Calu3 (cell line): ENCODE measurements at regions not wholly inside any gene's neighbourhood (a gene's known extent, or its start where the extent isn't known, plus 50 kb on each side); places are given as distances from the start of the nearest gene placed in this dataset.

Source experiments
- BruUV-seq: library from RNA; stranded (reverse); fragments of 400-500 nt; replicated peaks from 2 replicates; lab custom pipeline; 2021; lab: Mats Ljungman, UMichigan
- CTCF ChIA-PET: fragments of 300-600 bp; sonication (Branson Sonifier 250); formaldehyde crosslinking; loops from one replicate; lab custom pipeline; 2022; ENCODE audit warnings: antibody characterized with exemption; lab: Charles Lee
- DNase-seq: peaks from one replicate; pipeline ENCODE4 v3.0.0; 2022
- H3K27ac Mint-ChIP-seq: one replicate; pipeline ENCODE4 v1.8.0; 2022; ENCODE audit warnings: mixed read lengths; ENCODE audit not compliant: unreplicated experiment
- H3K27me3 Mint-ChIP-seq: one replicate; pipeline ENCODE4 v1.8.0; 2022; ENCODE audit warnings: mixed read lengths; ENCODE audit not compliant: unreplicated experiment
- H3K36me3 Mint-ChIP-seq: one replicate; pipeline ENCODE4 v1.8.0; 2022; ENCODE audit warnings: mild to moderate bottlenecking, moderate library complexity, mixed read lengths; ENCODE audit not compliant: insufficient read depth, unreplicated experiment
- H3K4me1 Mint-ChIP-seq: one replicate; pipeline ENCODE4 v1.8.0; 2022; ENCODE audit warnings: mild to moderate bottlenecking, low read depth, mixed read lengths; ENCODE audit not compliant: unreplicated experiment
- H3K4me3 Mint-ChIP-seq: one replicate; pipeline ENCODE4 v1.8.0; 2022; ENCODE audit warnings: mild to moderate bottlenecking, low read depth, moderate library complexity, mixed read lengths; ENCODE audit not compliant: unreplicated experiment
- H3K9me3 Mint-ChIP-seq: one replicate; pipeline ENCODE4 v1.8.0; 2022; ENCODE audit warnings: low read depth, mixed read lengths; ENCODE audit not compliant: unreplicated experiment
- intact Hi-C: fragments of 100-400 bp; cut with micrococcal nuclease; formaldehyde crosslinking; loops from one replicate; pipeline ENCODE4 v1.10.0; 2022; ENCODE audit not compliant: unreplicated experiment
- TF ChIP-seq, protein P1 (sequence below): fragments of 200-600 bp; IDR thresholded peaks from one replicate; pipeline ENCODE4 v1.8.0; 2022; ENCODE audit warnings: antibody characterized with exemption; ENCODE audit not compliant: unreplicated experiment

GRCh38 chr6:51553246-51554015 is 534.0 kb downstream of the PKHD1 start:
- no TSS peak for BruUV-seq
- Mint-ChIP-seq H3K9me3 (no peaks in the 10 kb centered on the region), H3K4me3 (no peak overlapping the region), H3K36me3 (no peaks in the 10 kb centered on the region), H3K27ac (no peak overlapping the region), H3K27me3 (no peaks in the 10 kb centered on the region), H3K4me1 (no peaks in the 10 kb centered on the region)
- CTCF ChIA-PET: no interaction called here
- TF ChIP-seq, protein P1, sequence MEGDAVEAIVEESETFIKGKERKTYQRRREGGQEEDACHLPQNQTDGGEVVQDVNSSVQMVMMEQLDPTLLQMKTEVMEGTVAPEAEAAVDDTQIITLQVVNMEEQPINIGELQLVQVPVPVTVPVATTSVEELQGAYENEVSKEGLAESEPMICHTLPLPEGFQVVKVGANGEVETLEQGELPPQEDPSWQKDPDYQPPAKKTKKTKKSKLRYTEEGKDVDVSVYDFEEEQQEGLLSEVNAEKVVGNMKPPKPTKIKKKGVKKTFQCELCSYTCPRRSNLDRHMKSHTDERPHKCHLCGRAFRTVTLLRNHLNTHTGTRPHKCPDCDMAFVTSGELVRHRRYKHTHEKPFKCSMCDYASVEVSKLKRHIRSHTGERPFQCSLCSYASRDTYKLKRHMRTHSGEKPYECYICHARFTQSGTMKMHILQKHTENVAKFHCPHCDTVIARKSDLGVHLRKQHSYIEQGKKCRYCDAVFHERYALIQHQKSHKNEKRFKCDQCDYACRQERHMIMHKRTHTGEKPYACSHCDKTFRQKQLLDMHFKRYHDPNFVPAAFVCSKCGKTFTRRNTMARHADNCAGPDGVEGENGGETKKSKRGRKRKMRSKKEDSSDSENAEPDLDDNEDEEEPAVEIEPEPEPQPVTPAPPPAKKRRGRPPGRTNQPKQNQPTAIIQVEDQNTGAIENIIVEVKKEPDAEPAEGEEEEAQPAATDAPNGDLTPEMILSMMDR: no peak
- intact Hi-C loops: loop anchor here (10.0 kb wide), 1 partner anchor 201 kb away; no protein-coding TSS in a partner anchor
- DNase-seq: no peak

GRCh38 chr6:51554029-51554428 is 533.4 kb downstream of the PKHD1 start:
- TF ChIP-seq, protein P1: no peak
- intact Hi-C loops: loop anchor here (10.0 kb wide), 1 partner anchor 201 kb away; no protein-coding TSS in a partner anchor
- Mint-ChIP-seq H3K4me1 (no peaks in the 10 kb centered on the region), H3K4me3 (no peak overlapping the region), H3K27me3 (no peaks in the 10 kb centered on the region), H3K27ac (no peak overlapping the region), H3K36me3 (no peaks in the 10 kb centered on the region), H3K9me3 (no peaks in the 10 kb centered on the region)
- CTCF ChIA-PET: no interaction called here
- no TSS peak for BruUV-seq
- DNase-seq: no peak

GRCh38 chr6:51559059-51559458 is 528.4 kb downstream of the PKHD1 start:
- Mint-ChIP-seq H3K4me1 (no peaks in the 10 kb centered on the region), H3K36me3 (no peaks in the 10 kb centered on the region), H3K27ac (no peak overlapping the region), H3K27me3 (no peaks in the 10 kb centered on the region), H3K9me3 (no peaks in the 10 kb centered on the region), H3K4me3 (no peak overlapping the region)
- TF ChIP-seq, protein P1: peak; percentile 33
- BruUV-seq: no TSS peak
- CTCF ChIA-PET: no interaction called here
- DNase-seq: peak; percentile 30
- intact Hi-C loops: loop anchor here (5.0 to 10.0 kb wide), 2 partner anchors 196 to 398 kb away; no protein-coding TSS in a partner anchor

DNA sequence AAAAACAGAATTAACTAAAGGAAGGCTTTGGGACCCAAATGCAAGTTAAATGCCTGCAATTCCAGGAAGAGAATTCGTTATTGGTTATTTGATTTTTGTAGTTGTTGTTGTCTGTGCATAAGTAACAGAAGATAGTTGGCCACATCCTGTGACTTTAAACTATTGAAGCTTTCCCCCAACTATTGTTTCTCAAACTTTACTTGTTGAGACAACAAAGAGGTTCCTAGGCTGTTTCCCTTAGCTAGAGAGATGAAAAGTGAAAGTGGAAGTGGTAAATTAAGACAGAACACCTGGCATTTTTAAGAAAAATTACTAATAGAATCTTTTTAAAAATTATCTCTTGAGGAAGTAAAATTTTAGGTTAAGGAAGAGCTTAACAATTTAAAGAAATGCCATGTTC is 525.2 kb downstream of the PKHD1 start:
- Mint-ChIP-seq H3K36me3 (no peaks in the 10 kb centered on the region), H3K27ac (no peak overlapping the region), H3K27me3 (no peaks in the 10 kb centered on the region), H3K4me1 (no peaks in the 10 kb centered on the region), H3K4me3 (no peak overlapping the region), H3K9me3 (no peaks in the 10 kb centered on the region)
- TF ChIP-seq, protein P1: no peak
- intact Hi-C loops: no loop called here
- no TSS peak for BruUV-seq
- DNase-seq: no peak
- CTCF ChIA-PET: no interaction called here
